GM23248 (cell line): ENCODE measurements at regions not wholly inside any gene's neighbourhood (a gene's known extent, or its start where the extent isn't known, plus 50 kb on each side); places are given as distances from the start of the nearest gene placed in this dataset.

Source experiments
- EZH2 ChIP-seq: fragments of 200-600 bp; sonication (generic); IDR thresholded peaks from 2 replicates; pipeline ENCODE4 v1.6.1; 2018; ENCODE audit warnings: antibody characterized with exemption, mild to moderate bottlenecking; ENCODE audit not compliant: insufficient read depth, poor library complexity, severe bottlenecking
- EZH2phosphoT487 ChIP-seq: fragments of 200-600 bp; sonication (generic); IDR thresholded peaks from 2 replicates; pipeline ENCODE4 v1.6.1; 2018; ENCODE audit warnings: antibody characterized with exemption, moderate library complexity, mild to moderate bottlenecking, low read depth; ENCODE audit not compliant: insufficient read depth

DNA sequence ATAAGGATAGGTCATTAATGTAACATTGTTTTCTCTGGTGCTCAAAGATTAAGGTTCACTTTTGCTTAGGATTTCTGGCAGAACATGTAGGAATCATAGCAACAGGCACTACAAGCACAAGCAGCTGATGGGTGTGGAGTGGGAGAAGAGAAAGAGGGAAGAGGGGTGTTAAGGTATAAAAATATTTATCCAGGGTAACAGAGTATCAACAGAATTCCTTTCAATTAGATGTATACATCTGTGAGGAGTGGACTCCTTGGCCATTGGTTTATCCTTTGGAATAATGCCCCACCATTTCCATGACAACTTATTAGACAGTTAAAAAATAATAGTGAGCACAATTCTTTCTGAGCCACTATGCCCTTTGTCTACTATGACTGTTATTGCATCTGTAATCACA, 388.3 kb upstream of the DDHD1 start:
- no peak for TF ChIP-seq EZH2
- TF ChIP-seq EZH2phosphoT487: no peak
